Ascending aorta (tissue), 2 donors: ENCODE measurements at regions not wholly inside any gene's neighbourhood (a gene's known extent, or its start where the extent isn't known, plus 50 kb on each side); places are given as distances from the start of the nearest gene placed in this dataset.

Experiments
- DNase-seq, 2 donors: peaks; one replicate each; pipeline ENCODE4 v3.0.0-alpha.2; 2019; ENCODE audit warnings: low spot score in 2 of 2
- H3K27ac ChIP-seq, 2 donors: fragments of 200-600 bp; sonication (generic); one replicate each; pipeline ENCODE4 v1.5.1; 2016 to 2017; ENCODE audit warnings: mild to moderate bottlenecking in 1 of 2
- H3K27me3 ChIP-seq: fragments of 200-600 bp; sonication (generic); one replicate; pipeline ENCODE4 v1.5.1; 2017
- H3K36me3 ChIP-seq, 2 donors: fragments of 200-600 bp; sonication (generic); one replicate each; pipeline ENCODE4 v1.5.1; 2016
- H3K4me1 ChIP-seq, 2 donors: fragments of 200-600 bp; sonication (generic); one replicate each; pipeline ENCODE4 v1.5.1; 2016 to 2017; ENCODE audit warnings: mild to moderate bottlenecking in 1 of 2
- H3K4me3 ChIP-seq, 2 donors: fragments of 200-600 bp; sonication (generic); one replicate each; pipeline ENCODE4 v1.5.1; 2016 to 2017; ENCODE audit warnings: mild to moderate bottlenecking in 1 of 2
- H3K9me3 ChIP-seq, 2 donors: fragments of 200-600 bp; sonication (generic); one replicate each; pipeline ENCODE4 v1.5.1; 2016
- intact Hi-C: fragments of 100-400 bp; cut with DNase I; formaldehyde crosslinking; loops from one replicate; pipeline ENCODE4 v1.15.1; 2023
- TF ChIP-seq, protein P1 (sequence below), 3 experiments: fragments of 200-600 bp in 2 of 3; fragments of 450-650 bp in 1 of 3; sonication (generic) in 2 of 3; IDR thresholded peaks; one replicate each; pipeline ENCODE4 v1.5.1; 2016 to 2019; ENCODE audit warnings: antibody characterized with exemption in 3 of 3, mild to moderate bottlenecking in 1 of 3, moderate library complexity in 1 of 3

- no peak overlapping the region for H3K4me3 ChIP-seq
- H3K27ac ChIP-seq = no peak overlapping the region
- H3K27me3 ChIP-seq = no peaks in the 10 kb centered on the region
- TF ChIP-seq, protein P1, sequence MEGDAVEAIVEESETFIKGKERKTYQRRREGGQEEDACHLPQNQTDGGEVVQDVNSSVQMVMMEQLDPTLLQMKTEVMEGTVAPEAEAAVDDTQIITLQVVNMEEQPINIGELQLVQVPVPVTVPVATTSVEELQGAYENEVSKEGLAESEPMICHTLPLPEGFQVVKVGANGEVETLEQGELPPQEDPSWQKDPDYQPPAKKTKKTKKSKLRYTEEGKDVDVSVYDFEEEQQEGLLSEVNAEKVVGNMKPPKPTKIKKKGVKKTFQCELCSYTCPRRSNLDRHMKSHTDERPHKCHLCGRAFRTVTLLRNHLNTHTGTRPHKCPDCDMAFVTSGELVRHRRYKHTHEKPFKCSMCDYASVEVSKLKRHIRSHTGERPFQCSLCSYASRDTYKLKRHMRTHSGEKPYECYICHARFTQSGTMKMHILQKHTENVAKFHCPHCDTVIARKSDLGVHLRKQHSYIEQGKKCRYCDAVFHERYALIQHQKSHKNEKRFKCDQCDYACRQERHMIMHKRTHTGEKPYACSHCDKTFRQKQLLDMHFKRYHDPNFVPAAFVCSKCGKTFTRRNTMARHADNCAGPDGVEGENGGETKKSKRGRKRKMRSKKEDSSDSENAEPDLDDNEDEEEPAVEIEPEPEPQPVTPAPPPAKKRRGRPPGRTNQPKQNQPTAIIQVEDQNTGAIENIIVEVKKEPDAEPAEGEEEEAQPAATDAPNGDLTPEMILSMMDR (IDR thresholded peaks at IDR 0.05) = no peak
- H3K4me1 ChIP-seq = no peaks in the 10 kb centered on the region
- H3K36me3 ChIP-seq = no peaks in the 10 kb centered on the region
- intact Hi-C loops = no loop called here
- H3K9me3 ChIP-seq = no peaks in the 10 kb centered on the region
- no peak for DNase-seq
Measured at GRCh38 chr6:100307561-100307960, 157.2 kb downstream of the SIM1 start.

DNA sequence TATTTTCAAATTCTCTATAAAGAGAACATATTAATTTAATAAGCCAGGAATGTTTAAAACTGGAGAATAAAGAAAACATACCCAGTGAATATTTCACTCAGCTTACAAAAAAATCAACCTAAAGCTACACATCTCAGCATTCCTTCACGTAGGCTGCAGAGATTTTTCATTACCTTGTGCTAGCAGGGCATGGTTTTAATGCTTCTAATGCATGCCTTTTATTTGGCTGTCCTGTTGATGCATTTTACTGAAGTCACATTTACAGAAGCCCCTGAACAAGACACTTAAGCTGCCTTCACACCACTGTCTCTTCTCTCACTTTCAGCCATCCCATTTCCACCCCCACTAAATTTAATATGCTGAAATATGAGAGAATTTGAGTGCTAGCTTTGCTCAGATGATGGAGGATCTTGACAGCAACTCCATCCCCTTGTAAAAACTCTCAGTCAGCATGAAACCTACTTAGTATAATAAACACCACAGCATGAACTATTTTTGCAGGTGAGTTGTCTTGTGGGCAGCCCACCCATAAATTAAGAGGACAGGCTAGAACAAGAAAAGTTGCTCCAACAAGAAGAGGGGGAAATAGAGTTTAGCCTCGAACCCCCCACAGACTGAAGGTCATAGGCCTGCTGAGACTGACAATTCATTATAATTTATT, 159.4 kb downstream of the SIM1 start:
- TF ChIP-seq, protein P1 (IDR thresholded peaks at IDR 0.05) = no peak
- no peaks in the 10 kb centered on the region for H3K36me3 ChIP-seq
- DNase-seq = no peak
- H3K27ac ChIP-seq = no peak overlapping the region
- H3K4me1 ChIP-seq = no peaks in the 10 kb centered on the region
- H3K4me3 ChIP-seq = no peak overlapping the region
- no peaks in the 10 kb centered on the region for H3K9me3 ChIP-seq
- intact Hi-C loops = no loop called here
- no peaks in the 10 kb centered on the region for H3K27me3 ChIP-seq

- no peak overlapping the region for H3K27ac ChIP-seq
- H3K4me1 ChIP-seq = no peaks in the 10 kb centered on the region
- TF ChIP-seq, protein P1 (IDR thresholded peaks at IDR 0.05) = no peak
- H3K9me3 ChIP-seq = no peaks in the 10 kb centered on the region
- intact Hi-C loops = no loop called here
- no peaks in the 10 kb centered on the region for H3K36me3 ChIP-seq
- H3K27me3 ChIP-seq = no peaks in the 10 kb centered on the region
- no peak overlapping the region for H3K4me3 ChIP-seq
- DNase-seq = no peak
Measured at GRCh38 chr6:100304575-100304974, 160.1 kb downstream of the SIM1 start.

DNA sequence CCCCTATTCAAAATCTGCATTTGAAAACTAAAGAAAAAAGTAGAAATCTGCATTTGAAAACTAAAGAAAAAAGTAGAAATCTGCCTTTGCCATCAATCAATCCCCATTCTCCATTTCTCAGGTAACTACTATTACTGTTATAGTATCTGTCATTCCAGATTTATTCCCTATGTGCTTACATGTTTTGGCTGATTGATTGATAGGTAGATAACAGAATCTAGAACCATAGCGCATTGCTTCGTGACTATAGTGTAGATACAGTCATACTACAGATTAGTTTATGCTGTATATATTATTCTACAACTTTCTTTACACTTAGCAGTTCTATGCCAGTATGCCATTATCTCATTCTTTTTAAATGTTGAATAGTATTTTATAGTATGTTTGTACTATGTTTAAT, 163.0 kb downstream of the SIM1 start:
- TF ChIP-seq, protein P1 (IDR thresholded peaks at IDR 0.05) = no peak
- Histone ChIP-seq H3K27me3 (no peaks in the 10 kb centered on the region), H3K27ac (no peak overlapping the region), H3K9me3 (no peaks in the 10 kb centered on the region), H3K4me1 (no peaks in the 10 kb centered on the region), H3K36me3 (no peaks in the 10 kb centered on the region), H3K4me3 (no peak overlapping the region)
- DNase-seq = no peak
- intact Hi-C loops = no loop called here

- intact Hi-C loops = no loop called here
- Histone ChIP-seq H3K4me3 (no peak overlapping the region), H3K4me1 (no peaks in the 10 kb centered on the region), H3K36me3 (no peaks in the 10 kb centered on the region), H3K27me3 (no peaks in the 10 kb centered on the region), H3K9me3 (no peaks in the 10 kb centered on the region), H3K27ac (no peak overlapping the region)
- no peak for DNase-seq
- TF ChIP-seq, protein P1 (IDR thresholded peaks at IDR 0.05) = no peak
Measured at GRCh38 chr6:100300221-100300736, 164.4 kb downstream of the SIM1 start.
